ENCODE measurements at regions not wholly inside any gene's neighbourhood (a gene's known extent, or its start where the extent isn't known, plus 50 kb on each side); places are given as distances from the start of the nearest gene placed in this dataset.
"Not testable (repeated sequence)": the region's sequence is repeated elsewhere in the genome, so short reads cannot be mapped to it uniquely, and the experiment has no call there.

GRCh38 chrX:94914235-94914634, 1240.2 kb downstream of the FAM133A start:
- no peak for DNase-seq (ENCODE audit: extremely low read depth, low read depth)
- TF ChIP-seq, protein P1, sequence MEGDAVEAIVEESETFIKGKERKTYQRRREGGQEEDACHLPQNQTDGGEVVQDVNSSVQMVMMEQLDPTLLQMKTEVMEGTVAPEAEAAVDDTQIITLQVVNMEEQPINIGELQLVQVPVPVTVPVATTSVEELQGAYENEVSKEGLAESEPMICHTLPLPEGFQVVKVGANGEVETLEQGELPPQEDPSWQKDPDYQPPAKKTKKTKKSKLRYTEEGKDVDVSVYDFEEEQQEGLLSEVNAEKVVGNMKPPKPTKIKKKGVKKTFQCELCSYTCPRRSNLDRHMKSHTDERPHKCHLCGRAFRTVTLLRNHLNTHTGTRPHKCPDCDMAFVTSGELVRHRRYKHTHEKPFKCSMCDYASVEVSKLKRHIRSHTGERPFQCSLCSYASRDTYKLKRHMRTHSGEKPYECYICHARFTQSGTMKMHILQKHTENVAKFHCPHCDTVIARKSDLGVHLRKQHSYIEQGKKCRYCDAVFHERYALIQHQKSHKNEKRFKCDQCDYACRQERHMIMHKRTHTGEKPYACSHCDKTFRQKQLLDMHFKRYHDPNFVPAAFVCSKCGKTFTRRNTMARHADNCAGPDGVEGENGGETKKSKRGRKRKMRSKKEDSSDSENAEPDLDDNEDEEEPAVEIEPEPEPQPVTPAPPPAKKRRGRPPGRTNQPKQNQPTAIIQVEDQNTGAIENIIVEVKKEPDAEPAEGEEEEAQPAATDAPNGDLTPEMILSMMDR (IDR thresholded peaks at IDR 0.05; ENCODE audit: low read depth, low read length): no peak

DNA sequence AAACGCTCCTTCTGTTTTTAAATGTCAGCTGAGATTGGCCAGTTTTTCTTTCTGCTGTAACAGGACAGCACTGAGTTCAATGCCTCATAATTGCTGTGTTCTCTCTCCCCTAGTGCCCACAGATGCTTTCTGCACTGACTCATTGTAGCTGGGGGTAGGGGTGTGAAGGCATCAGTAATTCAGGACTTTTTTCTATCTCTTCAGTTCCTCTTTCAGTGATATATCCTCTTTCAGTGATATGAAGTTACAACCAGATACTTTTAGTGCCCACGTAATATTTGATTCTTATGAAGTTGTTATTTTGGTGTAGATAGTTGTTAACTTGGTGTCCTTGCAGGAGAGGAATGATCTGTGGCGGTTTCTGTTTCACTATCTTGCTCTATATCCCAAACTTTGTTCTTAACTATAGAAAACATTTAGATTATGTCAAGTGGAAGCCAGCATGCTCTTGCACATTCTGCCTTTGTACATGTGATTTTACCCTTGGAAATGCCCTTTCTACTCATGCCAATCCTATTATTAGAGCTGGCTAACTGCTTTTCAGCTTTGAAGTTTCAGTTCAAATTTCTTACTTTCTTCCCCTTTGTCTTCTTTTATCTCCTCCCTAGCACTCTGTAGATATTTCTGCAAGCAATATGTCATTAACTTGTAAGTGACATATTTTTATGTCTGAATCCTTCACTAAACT, 1258.4 kb downstream of the FAM133A start:
- TF ChIP-seq, protein P1 (IDR thresholded peaks at IDR 0.05; ENCODE audit: low read depth, low read length): no peak
- no peak for DNase-seq (ENCODE audit: extremely low read depth, low read depth)

- TF ChIP-seq, protein P1 (IDR thresholded peaks at IDR 0.05; ENCODE audit: low read depth, low read length): no peak
Observed at GRCh38 chrX:94936722-94937121, 1262.7 kb downstream of the FAM133A start.

DNA sequence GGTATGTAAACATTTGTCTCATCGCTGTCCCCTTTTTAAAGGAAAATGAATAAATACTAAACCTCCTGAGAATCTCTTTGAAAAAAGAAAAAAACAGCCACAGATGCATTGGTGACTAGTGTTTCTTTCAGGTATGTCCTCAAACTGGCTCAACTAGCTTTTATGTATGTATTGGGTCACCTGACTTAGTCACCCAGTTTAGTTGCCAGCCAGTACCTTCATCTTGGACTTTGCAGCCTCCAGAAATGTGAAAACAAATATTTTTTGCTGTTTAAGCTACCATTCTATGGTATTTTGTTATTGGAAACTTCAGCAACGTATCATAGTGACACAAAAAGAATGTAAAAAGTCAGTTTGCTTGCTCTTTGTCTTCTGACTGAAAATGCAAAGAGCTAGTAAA, 1263.5 kb downstream of the FAM133A start:
- TF ChIP-seq, protein P1 (IDR thresholded peaks at IDR 0.05; ENCODE audit: low read depth, low read length): no peak
- DNase-seq (ENCODE audit: extremely low read depth, low read depth): no peak

More at GRCh38 chrX:94936722-94937121, 1262.7 kb downstream of the FAM133A start:
- no peak for DNase-seq (ENCODE audit: extremely low read depth, low read depth)

DNA sequence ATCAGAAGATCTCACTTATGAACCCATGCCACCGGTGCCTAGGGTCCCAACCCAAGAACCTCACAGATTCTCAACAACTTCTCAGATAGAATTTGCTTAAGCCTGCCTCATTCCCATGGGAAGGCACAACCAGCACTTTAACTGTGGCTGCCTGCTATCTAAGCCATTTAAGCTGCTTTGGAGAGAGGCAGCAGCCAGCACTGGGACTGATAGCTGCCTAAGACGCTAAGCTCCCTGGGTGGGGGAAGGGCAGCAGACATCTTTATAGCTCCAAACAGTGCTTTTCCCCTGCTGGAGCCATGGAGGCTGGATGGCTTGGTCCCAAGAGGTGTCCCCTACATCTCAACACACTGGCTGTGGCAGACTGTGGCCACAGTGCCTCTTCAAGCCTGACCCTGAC, 1268.6 kb downstream of the FAM133A start:
- TF ChIP-seq, protein P1 (IDR thresholded peaks at IDR 0.05; ENCODE audit: low read depth, low read length): no peak
- no peak for DNase-seq (ENCODE audit: extremely low read depth, low read depth)

DNA sequence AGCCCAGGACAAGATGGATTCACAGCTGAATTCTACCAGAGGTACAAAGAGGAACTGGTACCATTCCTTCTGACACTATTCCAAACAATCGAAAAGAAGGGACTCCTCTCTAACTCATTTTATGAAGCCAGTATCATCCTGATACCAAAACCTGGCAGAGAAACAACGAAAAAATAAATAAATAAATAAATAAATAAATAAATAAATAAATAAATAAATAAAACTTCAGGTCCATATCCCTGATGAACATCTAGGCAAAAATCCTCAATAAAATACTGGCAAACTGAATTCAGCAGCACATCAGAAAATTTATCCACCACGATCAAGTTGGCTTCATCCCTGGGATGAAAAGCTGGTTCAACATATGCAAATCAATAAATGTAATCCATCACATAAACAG, 1272.1 kb downstream of the FAM133A start:
- DNase-seq (ENCODE audit: extremely low read depth, low read depth): not testable (repeated sequence)

- TF ChIP-seq, protein P1 (IDR thresholded peaks at IDR 0.05; ENCODE audit: low read depth, low read length): no peak
- DNase-seq (ENCODE audit: extremely low read depth, low read depth): no peak
Observed at GRCh38 chrX:94961730-94962129, 1287.7 kb downstream of the FAM133A start.

DNA sequence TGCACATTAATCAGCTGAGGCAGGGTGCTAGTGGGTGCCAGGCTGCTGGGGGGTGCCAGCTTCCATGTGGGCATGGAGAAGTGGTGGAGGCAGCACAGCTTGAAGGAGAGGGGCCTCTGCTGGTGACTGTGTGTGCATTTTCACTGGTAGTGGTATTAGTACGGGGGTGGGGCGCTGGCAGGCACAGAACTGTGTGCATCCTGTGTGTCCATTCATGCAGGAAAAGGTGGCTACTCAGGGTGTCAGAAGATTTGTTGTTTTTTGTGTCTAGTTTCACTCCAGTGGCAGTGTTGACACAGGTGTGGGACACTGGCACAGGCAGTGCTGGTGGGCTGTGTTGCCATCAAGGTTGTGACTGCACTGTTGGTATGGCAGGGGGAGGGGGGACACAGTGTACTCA, 1303.6 kb downstream of the FAM133A start:
- TF ChIP-seq, protein P1 (IDR thresholded peaks at IDR 0.05; ENCODE audit: low read depth, low read length): no peak
- DNase-seq (ENCODE audit: extremely low read depth, low read depth): no peak

Measured in AG09319 (cell line).